ENCODE measurements at regions not wholly inside any gene's neighbourhood (a gene's known extent, or its start where the extent isn't known, plus 50 kb on each side); places are given as distances from the start of the nearest gene placed in this dataset.

GRCh38 chr15:36330598-36330997 lies 248.8 kb upstream of the CDIN1 start:
- TF ChIP-seq CTCF (IDR thresholded peaks at IDR 0.05) (no peak), POLR2A (IDR thresholded peaks at IDR 0.05) (no peak), POLR2AphosphoS5 (IDR thresholded peaks at IDR 0.05) (no peak), EP300 (IDR thresholded peaks at IDR 0.05) (no peak)
